ENCODE measurements at regions not wholly inside any gene's neighbourhood (a gene's known extent, or its start where the extent isn't known, plus 50 kb on each side); places are given as distances from the start of the nearest gene placed in this dataset.

DNA sequence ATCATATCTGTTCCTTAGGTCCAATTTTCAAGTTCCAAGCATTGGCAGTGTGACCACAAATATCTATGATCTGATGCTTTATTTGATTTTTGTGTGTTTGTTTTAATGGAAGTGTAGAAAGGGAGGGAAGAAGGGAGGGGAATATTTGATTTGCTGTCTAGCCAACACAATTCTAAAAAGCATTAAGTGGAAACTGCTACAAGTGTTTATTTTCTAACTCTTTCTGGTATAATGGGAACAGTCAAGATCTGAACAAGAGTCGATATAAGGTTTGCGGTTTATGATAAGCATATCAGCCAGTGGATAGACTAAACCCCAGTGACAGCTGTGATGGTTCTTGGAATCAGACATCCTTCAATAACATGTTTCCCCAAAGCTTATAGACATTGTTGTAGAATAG, 267.8 kb upstream of the SNX7 start:
- Mint-ChIP-seq H3K9me3 (no peaks in the 10 kb centered on the region), H3K36me3 (ENCODE audit: low read depth) (no peaks in the 10 kb centered on the region), H3K27me3 (ENCODE audit: low read depth, poor library complexity) (no peaks in the 10 kb centered on the region), H3K4me1 (no peaks in the 10 kb centered on the region), H3K27ac (no peak overlapping the region), H3K4me3 (no peak overlapping the region)
- DNase-seq = no peak
- TF ChIP-seq CTCF (IDR thresholded peaks at IDR 0.05) = no peak

DNA sequence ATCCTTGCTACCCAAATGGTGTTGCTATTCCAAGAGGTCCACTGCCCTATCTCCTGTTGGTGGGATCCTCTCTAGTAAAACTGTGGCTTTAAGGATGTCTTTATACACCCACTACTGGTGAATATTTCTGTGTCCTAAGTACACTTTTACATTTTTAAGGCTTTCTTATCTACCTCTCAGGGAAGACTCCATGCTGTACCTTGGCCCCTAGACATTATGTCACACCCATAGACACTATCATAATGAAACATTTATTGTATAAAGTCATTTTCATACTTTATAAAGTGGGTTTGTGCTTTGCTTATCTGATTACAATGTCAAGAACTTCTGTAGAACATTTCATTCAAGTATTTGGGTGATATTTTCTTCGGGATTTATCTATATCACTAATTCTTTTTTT, 270.3 kb upstream of the SNX7 start:
- Mint-ChIP-seq H3K27me3 (ENCODE audit: low read depth, poor library complexity) (peaks cover 3% of the 10 kb centered on the region), H3K9me3 (no peaks in the 10 kb centered on the region), H3K4me1 (no peaks in the 10 kb centered on the region), H3K27ac (no peak overlapping the region), H3K36me3 (ENCODE audit: low read depth) (no peaks in the 10 kb centered on the region), H3K4me3 (no peak overlapping the region)
- no peak for TF ChIP-seq CTCF (IDR thresholded peaks at IDR 0.05)
- no peak for DNase-seq

- Mint-ChIP-seq H3K27ac (no peak overlapping the region), H3K4me1 (peaks cover 4% of the 10 kb centered on the region), H3K4me3 (no peak overlapping the region), H3K9me3 (no peaks in the 10 kb centered on the region), H3K27me3 (ENCODE audit: low read depth, poor library complexity) (peaks cover 3% of the 10 kb centered on the region), H3K36me3 (ENCODE audit: low read depth) (no peaks in the 10 kb centered on the region)
- DNase-seq = no peak
- TF ChIP-seq CTCF (IDR thresholded peaks at IDR 0.05) = no peak
These were observed 271.7 kb upstream of the SNX7 start for GRCh38 chr1:98389809-98390208.

GRCh38 chr1:98388441-98388840, 273.1 kb upstream of the SNX7 start:
- no peak for TF ChIP-seq CTCF (IDR thresholded peaks at IDR 0.05)
- Mint-ChIP-seq H3K27ac (no peak overlapping the region), H3K27me3 (ENCODE audit: low read depth, poor library complexity) (peaks cover 3% of the 10 kb centered on the region), H3K4me1 (peaks cover 8% of the 10 kb centered on the region), H3K4me3 (no peak overlapping the region), H3K9me3 (no peaks in the 10 kb centered on the region), H3K36me3 (ENCODE audit: low read depth) (no peaks in the 10 kb centered on the region)
- no peak for DNase-seq

DNA sequence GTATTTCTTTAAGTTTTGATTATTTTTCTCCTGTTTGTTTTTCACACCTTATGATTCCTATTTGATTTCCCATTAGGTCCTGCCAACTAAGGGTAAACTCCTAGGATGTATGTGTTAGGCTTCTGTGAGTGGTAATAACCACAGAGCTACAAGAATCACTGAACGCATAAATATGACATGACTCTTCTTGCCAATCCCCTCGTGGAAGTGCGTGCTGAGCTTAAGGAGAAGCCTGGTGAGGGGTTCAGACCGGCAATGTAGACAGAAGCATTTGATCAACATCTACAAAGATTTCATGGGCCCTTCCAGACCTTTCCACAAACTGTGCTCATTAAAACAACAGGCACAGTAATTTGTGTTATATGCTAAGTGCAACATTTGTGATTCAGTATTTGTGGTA, 273.8 kb upstream of the SNX7 start:
- Mint-ChIP-seq H3K36me3 (ENCODE audit: low read depth) (no peaks in the 10 kb centered on the region), H3K4me3 (no peak overlapping the region), H3K4me1 (peaks cover 8% of the 10 kb centered on the region), H3K9me3 (no peaks in the 10 kb centered on the region), H3K27me3 (ENCODE audit: low read depth, poor library complexity) (peaks cover 3% of the 10 kb centered on the region), H3K27ac (no peak overlapping the region)
- no peak for DNase-seq
- TF ChIP-seq CTCF (IDR thresholded peaks at IDR 0.05) = no peak

- DNase-seq = no peak
- Mint-ChIP-seq H3K4me3 (no peak overlapping the region), H3K27me3 (ENCODE audit: low read depth, poor library complexity) (peaks cover 3% of the 10 kb centered on the region), H3K4me1 (peaks cover 8% of the 10 kb centered on the region), H3K27ac (no peak overlapping the region), H3K36me3 (ENCODE audit: low read depth) (no peaks in the 10 kb centered on the region), H3K9me3 (no peaks in the 10 kb centered on the region)
- TF ChIP-seq CTCF (IDR thresholded peaks at IDR 0.05) = no peak
These were observed 274.7 kb upstream of the SNX7 start for GRCh38 chr1:98386675-98387440.
